Neural cell (in vitro differentiated cells): ENCODE measurements at regions not wholly inside any gene's neighbourhood (a gene's known extent, or its start where the extent isn't known, plus 50 kb on each side); places are given as distances from the start of the nearest gene placed in this dataset.

Source experiments
- H2AFZ ChIP-seq: fragments of 200-600, 300-800 bp; sonication (generic), shearing (Covaris generic); 2 replicates; pipeline ENCODE4 v1.6.0; 2014; ENCODE audit warnings: low read depth, mild to moderate bottlenecking, antibody characterized with exemption, low read length, moderate library complexity
- H3F3A ChIP-seq: fragments of 200-600 bp; shearing (Covaris generic); 2 replicates; pipeline ENCODE4 v1.6.1; 2016; ENCODE audit warnings: mild to moderate bottlenecking, moderate library complexity, mixed read lengths, antibody characterized with exemption, low read length; ENCODE audit not compliant: insufficient read depth, poor library complexity, severe bottlenecking
- H3K27ac ChIP-seq: fragments of 200-600, 300-800 bp; sonication (generic), shearing (Covaris generic); 2 replicates; pipeline ENCODE4 v1.5.1; 2014; ENCODE audit warnings: mild to moderate bottlenecking, low read length, moderate library complexity
- H3K27me3 ChIP-seq: fragments of 300-800, 200-600 bp; sonication (generic), shearing (Covaris generic); 2 replicates; pipeline ENCODE4 v1.6.0; 2014; ENCODE audit warnings: mild to moderate bottlenecking, low read depth, low read length, moderate library complexity; ENCODE audit not compliant: insufficient read depth
- H3K36me3 ChIP-seq: fragments of 300-800, 200-600 bp; sonication (generic), shearing (Covaris generic); 2 replicates; pipeline ENCODE4 v1.5.1; 2014; ENCODE audit warnings: mild to moderate bottlenecking, antibody characterized with exemption, low read length, moderate library complexity; ENCODE audit not compliant: insufficient read depth
- H3K4me2 ChIP-seq: fragments of 300-800, 200-600 bp; sonication (generic), shearing (Covaris generic); 2 replicates; pipeline ENCODE4 v1.6.0; 2014; ENCODE audit warnings: mild to moderate bottlenecking, low read length
- H3K4me3 ChIP-seq: fragments of 300-800, 200-600 bp; sonication (generic), shearing (Covaris generic); 2 replicates; pipeline ENCODE4 v1.5.1; 2014; ENCODE audit warnings: mild to moderate bottlenecking, low read length, moderate library complexity
- H3K79me2 ChIP-seq: fragments of 200-600 bp; shearing (Covaris generic); replicated peaks from 2 replicates; pipeline ENCODE4 v1.6.0; 2014; ENCODE audit warnings: mild to moderate bottlenecking, low read length, moderate library complexity; ENCODE audit not compliant: insufficient read depth
- H3K9ac ChIP-seq: fragments of 300-800, 200-600 bp; sonication (generic), shearing (Covaris generic); 2 replicates; pipeline ENCODE4 v1.6.1; 2016; ENCODE audit warnings: mild to moderate bottlenecking, low read length, mixed read lengths
- H3K9me2 ChIP-seq: fragments of 200-600 bp; shearing (Covaris generic); 2 replicates; pipeline ENCODE4 v1.6.1; 2016; ENCODE audit warnings: mild to moderate bottlenecking, low read length, mixed read lengths; ENCODE audit not compliant: insufficient read depth
- H3K9me3 ChIP-seq: fragments of 200-600, 300-800 bp; sonication (generic), shearing (Covaris generic); 2 replicates; pipeline ENCODE4 v1.6.1; 2016; ENCODE audit warnings: mild to moderate bottlenecking, mixed run types, low read length, moderate library complexity, mixed read lengths
- H4K20me1 ChIP-seq: fragments of 200-600 bp; shearing (Covaris generic); 2 replicates; pipeline ENCODE4 v1.6.1; 2016; ENCODE audit warnings: mild to moderate bottlenecking, mixed run types; ENCODE audit not compliant: insufficient read depth
- CTCF ChIP-seq: fragments of 450-650 bp; IDR thresholded peaks from 2 replicates; pipeline ENCODE4 v1.5.1; 2014; ENCODE audit warnings: antibody characterized with exemption, mild to moderate bottlenecking, moderate library complexity; ENCODE audit not compliant: poor library complexity, severe bottlenecking
- EP300 ChIP-seq: fragments of 450-650 bp; conservative IDR thresholded peaks from 2 replicates; pipeline ENCODE4 v1.6.1; 2014; ENCODE audit warnings: antibody characterized with exemption, mild to moderate bottlenecking, moderate library complexity; ENCODE audit not compliant: poor library complexity, severe bottlenecking
- EZH2 ChIP-seq: fragments of 200-600, 300-800 bp; shearing (Covaris generic), sonication (generic); IDR thresholded peaks from 2 replicates; pipeline ENCODE4 v1.6.1; 2014; ENCODE audit warnings: antibody characterized with exemption, low read length, borderline replicate concordance, mild to moderate bottlenecking; ENCODE audit not compliant: insufficient read depth, poor library complexity, severe bottlenecking
- MXI1 ChIP-seq: fragments of 450-650 bp; conservative IDR thresholded peaks from 2 replicates; pipeline ENCODE4 v1.6.1; 2014; ENCODE audit warnings: antibody characterized with exemption, mild to moderate bottlenecking; ENCODE audit not compliant: poor library complexity, severe bottlenecking
- POLR2AphosphoS5 ChIP-seq: IDR thresholded peaks from 2 replicates; pipeline ENCODE4 v1.6.1; 2012
- RAD21 ChIP-seq: fragments of 450-650 bp; conservative IDR thresholded peaks from 2 replicates; pipeline ENCODE4 v1.6.1; 2014; ENCODE audit warnings: antibody characterized with exemption, mild to moderate bottlenecking, moderate library complexity
- SMC3 ChIP-seq: fragments of 450-650 bp; conservative IDR thresholded peaks from 2 replicates; pipeline ENCODE4 v1.6.1; 2014; ENCODE audit warnings: antibody characterized with exemption, mild to moderate bottlenecking, moderate library complexity; ENCODE audit not compliant: poor library complexity
- TAF1 ChIP-seq: IDR thresholded peaks from 2 replicates; pipeline ENCODE4 v1.6.1; 2012; ENCODE audit warnings: low read depth
- TF ChIP-seq, protein P1 (sequence below): IDR thresholded peaks from 2 replicates; pipeline ENCODE4 v1.6.1; 2012; ENCODE audit warnings: borderline replicate concordance

GRCh38 chr10:43816351-43817321, 168.0 kb upstream of the ZNF32 start:
- Histone ChIP-seq H3K4me2 (no peak overlapping the region), H3F3A (no peaks in the 10 kb centered on the region)

GRCh38 chr10:43815181-43815885, 166.7 kb upstream of the ZNF32 start:
- Histone ChIP-seq H2AFZ (no peak overlapping the region), H3K9me2 (no peaks in the 10 kb centered on the region), H3K4me2 (no peak overlapping the region), H3K4me3 (no peak overlapping the region), H3K9me3 (no peaks in the 10 kb centered on the region), H3K27me3 (no peaks in the 10 kb centered on the region), H3K9ac (no peak overlapping the region), H3F3A (no peaks in the 10 kb centered on the region), H4K20me1 (no peaks in the 10 kb centered on the region), H3K27ac (no peak overlapping the region), H3K79me2 (no peaks in the 10 kb centered on the region), H3K36me3 (no peaks in the 10 kb centered on the region)
- no peak for TF ChIP-seq RAD21
- no peak for TF ChIP-seq EZH2
- no peak for TF ChIP-seq EP300
- TF ChIP-seq MXI1, result no peak
- no peak for TF ChIP-seq POLR2AphosphoS5
- no peak for TF ChIP-seq SMC3
- no peak for TF ChIP-seq TAF1
- no peak for TF ChIP-seq CTCF

More at GRCh38 chr10:43816351-43817321, 168.0 kb upstream of the ZNF32 start:
- Histone ChIP-seq H3K9ac (no peak overlapping the region), H3K27ac (no peak overlapping the region), H2AFZ (no peak overlapping the region), H3K27me3 (no peaks in the 10 kb centered on the region), H3K9me3 (no peaks in the 10 kb centered on the region), H3K79me2 (no peaks in the 10 kb centered on the region), H3K36me3 (no peaks in the 10 kb centered on the region), H3K9me2 (no peaks in the 10 kb centered on the region), H4K20me1 (no peaks in the 10 kb centered on the region), H3K4me3 (no peak overlapping the region)
- TF ChIP-seq RAD21 (no peak), CTCF (no peak), EP300 (no peak), SMC3 (no peak), POLR2AphosphoS5 (no peak), EZH2 (no peak), MXI1 (no peak), TAF1 (no peak)
- TF ChIP-seq, protein P1, sequence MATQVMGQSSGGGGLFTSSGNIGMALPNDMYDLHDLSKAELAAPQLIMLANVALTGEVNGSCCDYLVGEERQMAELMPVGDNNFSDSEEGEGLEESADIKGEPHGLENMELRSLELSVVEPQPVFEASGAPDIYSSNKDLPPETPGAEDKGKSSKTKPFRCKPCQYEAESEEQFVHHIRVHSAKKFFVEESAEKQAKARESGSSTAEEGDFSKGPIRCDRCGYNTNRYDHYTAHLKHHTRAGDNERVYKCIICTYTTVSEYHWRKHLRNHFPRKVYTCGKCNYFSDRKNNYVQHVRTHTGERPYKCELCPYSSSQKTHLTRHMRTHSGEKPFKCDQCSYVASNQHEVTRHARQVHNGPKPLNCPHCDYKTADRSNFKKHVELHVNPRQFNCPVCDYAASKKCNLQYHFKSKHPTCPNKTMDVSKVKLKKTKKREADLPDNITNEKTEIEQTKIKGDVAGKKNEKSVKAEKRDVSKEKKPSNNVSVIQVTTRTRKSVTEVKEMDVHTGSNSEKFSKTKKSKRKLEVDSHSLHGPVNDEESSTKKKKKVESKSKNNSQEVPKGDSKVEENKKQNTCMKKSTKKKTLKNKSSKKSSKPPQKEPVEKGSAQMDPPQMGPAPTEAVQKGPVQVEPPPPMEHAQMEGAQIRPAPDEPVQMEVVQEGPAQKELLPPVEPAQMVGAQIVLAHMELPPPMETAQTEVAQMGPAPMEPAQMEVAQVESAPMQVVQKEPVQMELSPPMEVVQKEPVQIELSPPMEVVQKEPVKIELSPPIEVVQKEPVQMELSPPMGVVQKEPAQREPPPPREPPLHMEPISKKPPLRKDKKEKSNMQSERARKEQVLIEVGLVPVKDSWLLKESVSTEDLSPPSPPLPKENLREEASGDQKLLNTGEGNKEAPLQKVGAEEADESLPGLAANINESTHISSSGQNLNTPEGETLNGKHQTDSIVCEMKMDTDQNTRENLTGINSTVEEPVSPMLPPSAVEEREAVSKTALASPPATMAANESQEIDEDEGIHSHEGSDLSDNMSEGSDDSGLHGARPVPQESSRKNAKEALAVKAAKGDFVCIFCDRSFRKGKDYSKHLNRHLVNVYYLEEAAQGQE, result no peak
